GM12801 (cell line): ENCODE measurements at regions not wholly inside any gene's neighbourhood (a gene's known extent, or its start where the extent isn't known, plus 50 kb on each side); places are given as distances from the start of the nearest gene placed in this dataset.

Experiments
- TF ChIP-seq, protein P1 (sequence below): IDR thresholded peaks from one replicate; pipeline ENCODE4 v1.5.1; 2011; ENCODE audit warnings: control low read depth; ENCODE audit not compliant: insufficient read length; ENCODE audit errors: extremely low read depth

DNA sequence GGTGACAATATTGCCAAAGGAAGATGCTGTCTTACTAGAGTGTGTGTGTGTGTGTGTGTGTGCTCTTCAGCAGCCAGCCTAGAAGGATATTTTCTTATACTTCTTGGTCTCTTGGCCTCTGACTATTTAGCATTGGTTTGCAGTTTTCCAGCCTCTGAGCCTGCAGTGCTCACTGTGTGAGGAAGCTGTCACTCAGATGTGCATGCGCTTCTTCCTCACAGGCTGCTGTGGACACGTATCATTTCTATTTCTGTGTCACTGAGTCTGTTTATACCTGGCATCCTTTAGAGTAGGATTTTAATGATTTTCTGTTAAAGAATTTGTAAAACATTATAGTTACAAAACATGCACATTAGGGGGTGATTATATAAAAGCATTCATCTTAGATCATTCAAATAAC is 83.3 kb downstream of the ALDH8A1 start:
- TF ChIP-seq, protein P1, sequence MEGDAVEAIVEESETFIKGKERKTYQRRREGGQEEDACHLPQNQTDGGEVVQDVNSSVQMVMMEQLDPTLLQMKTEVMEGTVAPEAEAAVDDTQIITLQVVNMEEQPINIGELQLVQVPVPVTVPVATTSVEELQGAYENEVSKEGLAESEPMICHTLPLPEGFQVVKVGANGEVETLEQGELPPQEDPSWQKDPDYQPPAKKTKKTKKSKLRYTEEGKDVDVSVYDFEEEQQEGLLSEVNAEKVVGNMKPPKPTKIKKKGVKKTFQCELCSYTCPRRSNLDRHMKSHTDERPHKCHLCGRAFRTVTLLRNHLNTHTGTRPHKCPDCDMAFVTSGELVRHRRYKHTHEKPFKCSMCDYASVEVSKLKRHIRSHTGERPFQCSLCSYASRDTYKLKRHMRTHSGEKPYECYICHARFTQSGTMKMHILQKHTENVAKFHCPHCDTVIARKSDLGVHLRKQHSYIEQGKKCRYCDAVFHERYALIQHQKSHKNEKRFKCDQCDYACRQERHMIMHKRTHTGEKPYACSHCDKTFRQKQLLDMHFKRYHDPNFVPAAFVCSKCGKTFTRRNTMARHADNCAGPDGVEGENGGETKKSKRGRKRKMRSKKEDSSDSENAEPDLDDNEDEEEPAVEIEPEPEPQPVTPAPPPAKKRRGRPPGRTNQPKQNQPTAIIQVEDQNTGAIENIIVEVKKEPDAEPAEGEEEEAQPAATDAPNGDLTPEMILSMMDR, result no peak

DNA sequence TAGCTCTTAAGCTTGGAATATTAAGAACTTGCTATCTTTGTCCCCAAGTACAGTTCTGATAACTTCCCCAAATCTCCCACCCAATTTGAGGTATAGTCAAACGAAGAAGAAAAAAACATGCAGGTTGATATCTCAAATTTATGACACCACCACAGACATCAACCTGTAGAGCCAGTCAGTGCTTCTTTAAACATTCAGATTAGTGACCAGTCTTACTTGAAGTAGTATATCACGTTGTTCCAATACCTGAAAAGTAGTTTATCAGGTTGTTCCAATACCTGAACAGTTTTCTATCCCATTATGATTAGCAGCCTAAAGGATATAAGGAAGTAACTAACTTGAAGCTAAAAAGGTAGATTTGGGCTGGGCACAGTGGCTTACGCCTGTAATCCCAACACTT is 85.3 kb downstream of the ALDH8A1 start:
- TF ChIP-seq, protein P1, result no peak

DNA sequence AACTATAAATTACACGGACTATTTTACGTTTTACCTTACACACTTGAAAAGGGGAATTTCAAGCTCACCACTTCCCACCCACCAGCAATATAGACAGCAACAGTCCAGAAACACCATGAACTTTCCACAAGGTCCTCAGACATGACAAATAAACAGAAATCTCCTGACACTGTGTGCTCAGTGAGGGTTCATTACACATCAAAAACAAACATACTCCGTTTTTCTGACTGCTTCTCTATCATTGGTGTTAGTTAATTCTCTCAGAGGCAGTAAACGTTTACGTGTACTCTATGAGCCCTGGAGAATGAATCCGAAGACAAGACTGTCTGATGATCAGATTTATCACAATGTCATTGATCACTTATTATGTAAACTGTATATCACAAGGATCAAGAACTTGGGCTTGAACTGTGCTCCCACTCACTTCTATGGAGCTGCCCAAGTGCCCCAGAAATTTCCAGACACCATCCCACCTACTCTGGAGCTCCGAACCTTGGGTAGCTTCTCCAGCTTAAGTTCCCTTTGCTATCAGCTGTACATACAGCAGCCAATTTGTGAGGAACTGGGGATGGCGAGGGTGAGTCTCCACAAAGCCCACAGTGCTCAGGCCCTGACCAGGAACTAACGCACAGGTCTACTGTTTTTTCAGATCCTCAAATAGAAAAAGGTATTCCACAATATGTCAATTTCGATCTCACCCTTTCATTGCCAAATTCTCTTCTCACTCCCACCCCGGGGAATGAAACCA is 86.0 kb downstream of the ALDH8A1 start:
- TF ChIP-seq, protein P1, result no peak

DNA sequence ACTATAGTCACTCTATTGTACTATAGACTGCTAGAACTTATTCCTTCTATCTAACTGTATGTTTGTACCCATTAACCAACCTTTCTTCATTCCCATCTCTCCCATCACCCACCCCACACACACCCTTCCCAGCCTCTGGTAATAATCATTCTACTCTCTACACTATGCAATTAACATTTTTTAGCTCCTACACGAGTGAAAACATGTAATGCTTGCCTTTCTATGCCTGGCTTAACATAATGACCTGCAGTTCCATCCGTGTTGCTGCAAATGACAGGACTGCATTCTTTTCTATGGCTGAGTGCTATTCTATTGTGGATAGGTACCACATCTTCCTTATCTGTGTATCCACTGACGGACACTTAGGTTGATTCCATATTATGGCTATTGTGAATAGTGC is 95.5 kb downstream of the ALDH8A1 start:
- TF ChIP-seq, protein P1, result no peak

DNA sequence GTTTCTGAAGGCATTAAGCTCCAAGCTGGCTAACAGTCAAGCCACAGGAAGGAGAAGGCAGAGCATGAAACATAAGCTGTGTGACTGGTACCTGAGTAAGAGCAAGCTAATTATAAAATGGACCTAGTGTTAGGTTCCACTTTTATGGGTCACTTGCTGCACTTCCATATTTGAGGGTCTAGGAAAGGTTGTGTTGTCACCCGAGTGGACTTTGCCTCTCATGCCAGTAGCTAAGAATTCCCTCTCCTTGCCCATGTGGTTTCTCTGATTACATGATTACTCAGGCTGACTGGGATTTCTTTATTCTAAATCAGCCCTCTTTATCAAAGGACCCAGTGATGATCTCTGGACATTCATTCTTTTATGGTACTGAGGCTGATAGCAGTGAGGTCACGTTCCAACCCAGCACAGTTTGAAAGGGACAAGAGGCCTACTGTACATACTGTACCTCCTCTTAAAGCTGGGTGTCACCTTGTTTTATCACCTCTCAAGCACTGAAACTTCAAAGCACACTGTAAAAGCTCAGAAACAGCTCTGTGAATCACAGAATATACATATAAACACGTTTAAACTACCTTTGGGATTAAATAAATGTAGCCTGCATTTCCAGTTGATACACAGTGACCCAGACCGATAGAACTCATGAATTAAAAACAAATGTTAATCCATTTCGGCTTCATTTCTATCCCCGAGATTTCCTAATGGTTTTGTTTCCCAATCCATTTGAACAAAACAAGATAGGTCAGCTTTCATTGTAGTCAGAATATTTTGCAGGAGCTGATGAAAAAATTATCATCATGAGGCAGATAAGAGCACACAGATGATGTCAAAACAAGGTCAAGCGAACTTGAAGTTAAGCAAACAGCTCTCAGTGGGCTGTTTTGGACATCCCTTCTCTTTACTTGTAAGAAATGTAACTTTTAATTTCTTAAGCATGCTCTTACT is 96.5 kb downstream of the ALDH8A1 start:
- TF ChIP-seq, protein P1, result no peak

DNA sequence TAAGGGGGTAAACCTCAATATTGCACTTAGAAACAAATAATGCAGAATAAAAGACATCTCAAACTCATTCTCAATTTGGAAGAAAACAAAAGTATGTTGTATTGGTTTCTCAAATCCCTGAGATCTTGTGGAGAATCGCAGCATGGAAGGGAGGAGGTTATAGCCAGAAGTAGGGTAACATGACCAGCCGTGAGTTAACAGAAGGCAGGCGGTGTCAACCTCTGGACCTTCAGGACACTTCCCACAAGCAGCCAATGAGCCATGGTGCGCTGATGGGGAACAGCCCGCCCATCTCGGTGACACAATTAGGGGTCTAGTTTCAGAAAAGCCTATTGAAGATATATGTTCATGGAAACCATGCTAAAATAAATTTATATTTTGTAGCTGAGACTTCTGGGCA is 98.4 kb downstream of the ALDH8A1 start:
- TF ChIP-seq, protein P1, result no peak

DNA sequence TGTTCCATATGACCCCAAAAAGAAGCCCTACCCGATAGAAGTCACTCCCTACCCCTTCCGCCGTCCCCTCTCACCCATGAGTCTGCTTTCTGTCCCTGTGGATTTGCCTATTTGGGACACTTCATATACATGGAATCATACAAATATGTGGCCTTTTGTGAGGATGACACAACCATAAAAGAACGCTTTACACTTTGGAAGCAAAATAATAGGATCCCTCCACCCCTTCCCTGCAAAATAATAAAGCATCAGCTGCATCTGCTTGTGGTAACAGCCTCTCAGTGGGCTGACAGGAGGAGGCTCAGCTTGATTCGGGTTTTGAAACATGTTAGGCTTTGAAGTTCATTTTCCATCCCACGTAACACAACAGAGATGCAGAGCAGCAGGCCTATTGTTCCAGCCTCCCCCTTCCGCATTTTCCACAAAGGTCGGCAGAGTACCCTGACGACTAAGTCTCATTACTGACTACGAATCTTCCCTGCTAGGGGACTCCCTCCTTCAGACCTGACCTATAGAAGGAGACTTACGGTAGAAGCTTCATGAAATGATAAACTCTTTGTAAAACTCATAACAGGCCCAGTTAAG is 99.1 kb downstream of the ALDH8A1 start:
- TF ChIP-seq, protein P1, result no peak
